Stimulated activated CD4-positive, alpha-beta T cell treated with anti-CD3 and anti-CD28 coated beads, Interleukin-4, amount 100 ng/mL, for 48 hours (primary cell): ENCODE measurements at regions not wholly inside any gene's neighbourhood (a gene's known extent, or its start where the extent isn't known, plus 50 kb on each side); places are given as distances from the start of the nearest gene placed in this dataset.
"Not testable (repeated sequence)": the region's sequence is repeated elsewhere in the genome, so short reads cannot be mapped to it uniquely, and the experiment has no call there.

ENCODE experiments used
- DNase-seq, 2 donors: peaks; one replicate each; pipeline ENCODE4 v3.0.0-alpha.2; 2020; ENCODE audit warnings: low read depth in 2 of 2

DNA sequence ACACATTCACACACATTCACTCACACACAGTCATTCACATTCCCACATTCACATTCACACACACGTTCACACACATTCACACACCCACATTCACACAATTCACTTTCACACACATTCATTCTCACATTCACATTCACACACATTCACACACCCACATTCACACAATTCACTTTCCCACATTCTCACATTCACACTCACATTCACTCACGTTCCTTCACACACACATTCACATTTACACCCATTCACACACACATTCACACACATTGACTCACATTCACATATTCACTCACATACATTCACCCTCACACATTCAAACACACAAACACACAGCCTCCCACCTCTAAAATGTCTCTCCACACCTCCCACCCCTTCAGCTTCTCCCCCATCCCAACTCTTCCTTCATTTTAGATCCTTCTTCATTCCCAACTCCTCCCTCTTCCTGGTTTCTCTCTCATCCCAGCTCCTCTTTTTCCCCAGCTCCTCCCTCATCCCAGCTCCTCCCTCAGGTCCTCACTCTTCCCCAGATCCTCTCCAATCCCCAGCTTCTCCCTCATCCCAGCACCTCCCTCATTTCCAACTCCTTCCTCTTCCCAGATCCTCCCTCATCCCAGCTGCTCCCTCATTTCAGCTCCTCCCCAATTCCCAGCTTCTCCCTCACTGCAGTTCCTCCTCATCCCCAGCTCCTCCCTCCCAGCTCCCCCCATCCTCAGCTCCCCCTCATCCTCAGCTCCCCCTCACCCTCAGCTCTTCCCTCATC, 111.0 kb downstream of the FAM53A start:
- no peak for DNase-seq

DNA sequence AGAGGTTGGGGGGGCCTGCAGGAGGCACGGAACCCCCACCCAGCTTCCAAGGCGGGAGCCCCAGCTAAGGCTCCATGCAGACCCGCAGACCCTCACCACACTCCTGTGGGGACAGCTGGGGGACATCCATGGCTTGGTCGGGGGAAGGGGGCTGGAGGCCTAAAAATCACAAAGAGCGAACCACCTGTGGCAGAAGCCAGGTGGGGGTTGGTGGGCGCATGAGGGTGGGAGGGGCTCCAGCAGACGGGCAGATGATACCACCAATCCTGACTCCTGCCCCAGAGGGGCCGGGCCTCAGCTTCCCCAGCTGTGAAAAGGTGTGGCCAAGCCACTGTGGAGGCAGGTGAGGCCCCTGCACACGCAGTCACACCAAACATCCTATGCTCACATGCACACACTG, 111.6 kb downstream of the FAM53A start:
- no peak for DNase-seq

DNA sequence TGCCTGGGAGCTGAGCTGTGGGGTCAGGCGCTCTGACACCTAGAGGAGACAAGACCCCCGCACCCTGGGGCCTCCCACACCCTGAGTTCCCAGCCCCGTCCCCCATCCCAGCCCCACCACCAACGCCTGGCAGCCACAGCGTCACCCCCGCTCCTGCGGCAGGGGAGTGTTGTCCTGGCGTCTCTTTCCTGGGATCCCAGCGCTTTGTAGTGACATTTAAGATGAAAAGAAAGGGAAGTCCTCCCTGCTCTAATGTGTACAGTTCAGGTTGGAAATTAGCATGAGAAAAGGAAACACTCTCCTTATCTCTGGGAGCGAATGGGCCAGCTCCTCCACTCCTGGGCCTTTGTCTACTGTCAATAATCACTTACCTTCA, 112.1 kb downstream of the FAM53A start:
- DNase-seq, result no peak

DNA sequence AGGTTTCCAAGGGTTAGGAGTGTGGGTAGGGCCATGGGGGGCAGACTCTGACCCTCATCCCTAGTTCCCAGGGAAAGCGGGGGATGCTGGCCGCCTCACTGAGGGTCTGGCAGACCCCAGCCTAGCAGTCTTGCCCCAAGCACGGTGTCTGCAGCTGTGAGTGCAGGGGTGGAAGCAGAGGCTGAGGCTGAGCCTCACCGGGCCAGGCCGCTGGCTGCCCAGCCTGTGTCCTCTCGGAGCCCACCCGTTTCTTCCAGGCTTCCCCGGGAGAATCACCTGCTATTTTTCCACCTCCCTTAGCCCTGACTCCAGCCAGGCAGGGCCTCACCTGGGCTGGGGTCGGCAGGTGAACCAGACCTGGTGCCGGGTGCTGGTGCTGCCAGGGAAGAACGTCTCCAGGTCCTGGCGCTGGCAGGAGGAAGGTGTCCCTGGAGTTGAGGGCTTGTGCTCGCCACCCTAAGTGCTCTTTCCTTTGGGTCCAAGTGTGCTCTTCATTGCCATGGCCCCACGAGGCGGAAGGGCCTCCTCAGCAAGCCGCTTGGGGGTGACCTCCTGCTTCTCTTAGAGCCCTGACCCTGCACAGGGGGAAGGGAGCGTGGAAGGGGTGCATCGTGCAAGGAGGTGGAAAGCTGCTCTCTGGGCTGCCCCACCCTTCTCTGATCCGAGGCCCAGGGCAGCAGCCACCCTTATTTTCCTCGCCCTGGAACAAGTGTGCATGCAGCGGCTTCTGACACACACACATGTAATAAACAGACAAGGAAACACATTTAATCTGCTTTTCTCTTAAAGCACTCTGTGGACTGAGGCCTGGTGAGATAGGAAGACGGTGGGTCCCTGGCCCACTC, 112.7 kb downstream of the FAM53A start:
- no peak for DNase-seq

DNA sequence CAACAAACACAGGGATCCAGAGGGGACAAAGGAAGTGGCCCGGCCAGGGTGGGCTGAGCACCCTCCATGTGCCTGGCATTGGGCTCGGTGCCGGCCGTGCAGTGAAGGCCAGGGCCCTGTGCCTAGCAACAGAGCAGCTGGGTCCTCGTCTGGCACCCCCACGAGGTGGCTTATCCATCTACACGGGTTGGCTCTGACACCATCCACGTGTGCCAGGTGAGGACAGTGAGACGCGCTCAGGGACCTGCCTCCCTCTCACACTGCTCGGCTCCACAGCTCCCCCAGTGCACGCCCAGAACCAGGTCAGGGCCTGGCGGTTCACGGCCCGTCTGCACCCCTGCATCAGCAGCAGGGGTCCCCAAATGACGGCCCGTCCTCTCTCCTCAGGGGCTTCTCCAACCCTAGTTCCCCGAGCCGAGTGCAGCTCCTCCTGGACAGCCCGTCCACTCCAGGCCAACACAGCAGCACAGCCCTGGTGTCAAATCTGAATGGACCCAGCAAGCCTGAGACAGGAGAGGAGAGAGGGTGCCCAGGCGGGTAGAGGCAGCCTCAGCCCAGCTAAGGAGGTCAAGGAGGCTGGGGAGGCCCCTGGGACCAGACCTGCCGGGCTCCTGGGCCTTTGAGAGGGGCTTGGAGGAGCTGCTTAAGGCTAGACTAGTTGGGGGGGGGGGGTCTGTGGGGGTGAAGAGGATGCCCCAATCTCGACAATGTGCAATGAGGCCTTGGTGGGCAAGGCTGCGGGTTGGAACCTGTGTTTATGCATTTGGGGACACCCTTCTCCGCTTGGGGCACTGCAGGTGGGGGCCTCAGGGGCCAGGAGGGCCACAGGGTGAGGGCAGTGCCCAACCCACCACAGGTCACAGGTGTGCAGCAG, 113.6 kb downstream of the FAM53A start:
- no peak for DNase-seq

DNA sequence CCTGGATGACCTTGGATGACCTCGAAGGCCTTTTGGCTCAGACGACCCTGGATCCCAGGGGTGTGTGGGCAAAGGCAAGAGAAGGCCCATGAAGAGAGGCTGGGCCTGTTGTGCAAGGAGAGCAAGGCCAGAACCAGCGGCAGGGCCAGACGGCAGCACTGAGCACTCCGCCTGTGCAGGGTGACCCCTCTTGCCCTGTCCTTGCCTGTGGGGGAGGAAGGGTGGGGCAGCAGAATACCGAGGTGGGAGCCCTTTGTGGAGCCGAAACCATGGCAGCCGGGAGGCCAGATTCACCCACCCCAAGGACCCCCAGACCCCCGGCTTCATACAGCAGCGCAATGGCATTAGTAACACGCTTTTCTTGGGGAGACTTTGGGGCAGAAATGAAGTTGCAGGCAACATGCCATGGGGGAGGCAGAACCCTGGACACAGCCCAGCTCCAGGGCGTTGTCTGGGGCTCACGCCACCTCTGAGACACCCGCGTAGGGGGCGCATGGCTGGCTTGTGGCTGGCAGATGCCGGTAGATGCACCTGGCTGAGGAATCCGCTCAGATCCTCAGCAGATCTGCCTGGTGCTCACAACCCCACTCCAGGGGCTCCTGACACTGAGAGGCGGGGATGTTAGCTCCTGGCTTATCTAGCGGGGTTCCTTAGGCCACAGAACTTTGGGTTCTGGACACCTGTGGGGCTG, 114.5 kb downstream of the FAM53A start:
- no peak for DNase-seq

DNA sequence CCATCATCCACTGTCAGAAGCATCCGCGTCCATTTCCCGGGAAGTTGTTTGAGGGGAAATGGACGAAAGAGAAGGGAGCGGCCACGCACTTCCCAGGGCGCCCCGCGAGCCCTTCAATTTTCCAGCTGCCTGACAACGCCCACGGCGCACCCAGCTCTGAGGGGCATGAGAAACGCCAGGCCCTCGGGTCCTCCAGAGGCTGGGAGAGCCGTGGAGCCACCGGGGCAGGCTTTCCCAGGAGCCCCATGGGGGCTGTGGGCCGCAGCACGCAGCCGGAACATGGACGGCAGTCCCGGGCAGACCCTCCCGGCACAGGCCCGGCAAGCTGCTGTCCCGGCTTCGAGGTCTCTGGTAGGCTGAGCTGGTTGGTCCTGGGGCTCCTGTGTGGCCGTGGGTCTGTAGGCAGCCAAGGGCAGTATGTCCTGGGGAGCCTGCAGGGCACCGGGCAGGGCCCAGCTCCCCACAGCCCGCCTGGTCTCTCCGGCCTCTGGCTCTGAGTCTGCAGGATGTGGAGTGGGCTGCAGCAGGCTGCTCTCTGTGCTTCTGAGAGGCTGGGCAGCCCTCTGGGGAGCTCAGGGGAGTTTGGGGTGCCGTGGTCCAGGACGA, 115.2 kb downstream of the FAM53A start:
- DNase-seq, result no peak

DNA sequence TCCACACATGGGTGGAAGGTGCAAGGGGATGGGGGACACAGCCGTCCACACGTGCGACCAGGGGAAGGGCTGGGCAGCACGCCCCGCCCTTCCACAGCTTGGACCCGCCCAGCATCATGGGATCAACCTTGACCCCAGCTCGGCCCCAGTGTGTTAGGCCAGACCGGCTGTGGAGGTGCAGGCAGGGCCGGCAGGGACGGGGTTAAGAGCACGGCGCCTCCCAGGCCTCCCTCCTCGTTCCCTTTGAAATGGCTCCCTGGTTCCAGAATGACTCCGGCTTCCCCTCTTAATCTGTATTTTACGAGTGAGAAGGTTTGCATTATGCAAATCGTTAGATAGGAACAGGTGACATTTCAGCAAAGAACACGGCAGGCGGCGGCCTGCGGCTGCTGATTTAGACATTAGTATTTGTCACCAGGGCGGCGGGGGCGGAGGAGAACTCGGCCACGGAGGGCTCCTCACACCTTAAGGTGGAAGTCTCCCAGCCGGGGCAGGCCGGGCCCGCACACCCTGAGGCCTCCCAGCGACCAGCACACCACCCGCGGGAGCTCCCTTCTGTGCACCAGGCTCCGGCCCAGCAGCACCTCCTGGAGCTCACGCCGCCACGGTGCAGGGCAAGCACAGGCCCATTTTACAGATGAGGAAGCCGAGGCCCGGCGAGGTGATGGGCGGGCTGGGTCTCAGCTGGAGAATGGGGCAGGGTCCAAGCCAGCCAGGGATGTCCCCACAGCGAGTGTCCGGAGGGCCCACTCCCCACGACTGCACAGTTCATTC, 116.1 kb downstream of the FAM53A start:
- DNase-seq, result no peak

DNA sequence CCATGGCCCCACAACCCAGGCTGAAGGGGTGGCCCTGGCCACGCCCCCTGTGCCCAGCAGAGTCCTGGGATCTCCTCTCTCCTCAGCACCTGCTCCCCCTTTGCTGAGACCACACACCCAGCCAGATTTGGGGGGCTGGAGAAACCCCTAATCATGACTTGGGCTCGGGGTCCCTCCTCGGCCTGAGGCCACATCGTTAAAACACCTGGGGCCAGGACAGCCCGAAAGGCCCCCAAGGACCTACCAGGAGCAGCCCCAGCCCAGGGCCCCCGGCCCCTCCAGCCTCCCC, 116.7 kb downstream of the FAM53A start:
- no peak for DNase-seq

DNA sequence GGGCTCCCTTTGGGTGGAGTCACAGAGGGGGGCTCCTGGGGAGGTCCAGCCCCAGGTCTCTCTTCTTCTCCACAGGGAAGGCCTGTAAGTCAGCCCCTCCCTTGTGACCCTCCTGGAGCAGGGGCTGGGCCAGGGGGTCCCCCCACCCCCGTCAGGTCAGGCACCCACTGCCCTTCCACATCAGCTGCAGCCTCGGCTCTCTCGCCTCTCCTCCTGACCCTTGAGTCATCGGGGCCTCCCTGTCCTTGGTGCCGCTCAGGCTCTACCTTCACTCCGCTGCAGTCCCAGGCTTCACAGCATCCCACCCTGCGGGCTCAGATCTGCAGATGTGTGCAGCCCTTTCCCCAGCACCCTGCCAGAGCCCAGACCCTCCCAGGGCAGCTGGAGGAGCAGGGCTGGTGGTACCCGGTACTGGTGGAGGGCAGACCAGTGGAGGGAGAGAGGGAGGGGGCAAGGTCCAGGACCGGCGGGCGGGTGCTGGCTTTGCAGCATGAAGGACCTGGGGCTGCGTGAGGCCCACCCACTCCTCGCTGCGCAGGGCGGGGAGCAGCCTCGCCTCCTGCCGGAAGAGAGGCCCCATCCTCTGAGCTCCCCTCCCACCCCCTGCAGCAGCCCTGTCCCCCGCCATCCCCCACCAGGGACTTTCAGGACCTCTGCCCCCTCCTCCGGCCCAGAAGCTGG, 117.1 kb downstream of the FAM53A start:
- DNase-seq, result no peak

DNA sequence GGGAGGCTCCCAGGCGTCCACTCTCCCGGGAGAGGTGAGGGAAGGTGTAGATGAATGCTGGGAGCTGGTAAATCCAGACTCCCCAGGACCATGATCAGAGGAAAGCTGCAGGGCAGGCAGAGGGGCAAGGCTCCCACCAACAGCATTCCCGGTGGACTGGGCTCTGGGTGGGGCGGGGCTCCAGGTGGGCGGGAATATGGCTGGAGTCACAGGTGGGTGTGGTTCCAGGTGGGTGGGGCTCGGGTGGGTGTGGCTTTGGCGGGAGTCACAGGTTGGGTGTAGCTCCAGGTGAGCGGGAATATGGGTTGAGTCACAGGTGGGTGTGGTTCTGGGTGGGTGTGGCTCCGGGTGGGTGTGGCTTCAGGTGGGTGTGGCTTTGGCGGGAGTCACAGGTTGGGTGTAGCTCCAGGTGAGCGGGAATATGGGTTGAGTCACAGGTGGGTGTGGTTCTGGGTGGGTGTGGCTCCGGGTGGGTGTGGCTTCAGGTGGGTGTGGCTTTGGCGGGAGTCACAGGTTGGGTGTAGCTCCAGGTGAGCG, 117.7 kb downstream of the FAM53A start:
- not testable (repeated sequence) for DNase-seq

DNA sequence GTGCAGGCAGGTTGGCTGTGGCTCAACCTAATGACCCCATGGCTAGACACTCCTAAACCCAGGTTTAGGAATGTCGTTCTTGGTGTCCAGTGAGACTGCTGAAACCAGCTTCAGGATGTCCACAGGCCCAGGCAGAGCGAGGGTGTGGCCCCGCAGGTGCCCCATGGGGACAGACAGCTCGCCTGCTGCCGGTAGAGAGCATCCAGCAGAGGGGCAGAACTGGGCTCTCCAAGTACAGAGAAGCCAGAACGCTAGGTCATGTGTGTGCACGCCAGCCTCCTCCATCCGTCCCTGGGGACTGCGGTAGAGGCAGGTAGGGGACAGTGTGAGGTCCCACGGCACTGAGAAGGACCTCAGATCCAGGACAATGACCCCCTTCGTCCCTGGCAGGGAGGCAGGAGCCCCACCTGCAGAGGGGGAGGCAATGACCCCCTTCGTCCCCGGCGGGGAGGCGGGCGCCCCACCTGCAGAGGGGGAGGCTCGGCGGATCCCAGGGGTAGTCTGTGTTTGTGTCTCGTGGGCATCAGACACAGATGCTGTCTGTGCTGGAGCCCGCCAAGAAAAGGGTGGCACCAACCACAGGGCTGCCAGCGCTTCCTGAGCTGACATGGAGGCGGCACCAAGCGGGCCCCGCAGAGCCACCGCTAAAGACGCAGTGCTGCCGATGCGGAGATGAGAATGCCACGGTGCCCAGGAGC, 118.4 kb downstream of the FAM53A start:
- no peak for DNase-seq

DNA sequence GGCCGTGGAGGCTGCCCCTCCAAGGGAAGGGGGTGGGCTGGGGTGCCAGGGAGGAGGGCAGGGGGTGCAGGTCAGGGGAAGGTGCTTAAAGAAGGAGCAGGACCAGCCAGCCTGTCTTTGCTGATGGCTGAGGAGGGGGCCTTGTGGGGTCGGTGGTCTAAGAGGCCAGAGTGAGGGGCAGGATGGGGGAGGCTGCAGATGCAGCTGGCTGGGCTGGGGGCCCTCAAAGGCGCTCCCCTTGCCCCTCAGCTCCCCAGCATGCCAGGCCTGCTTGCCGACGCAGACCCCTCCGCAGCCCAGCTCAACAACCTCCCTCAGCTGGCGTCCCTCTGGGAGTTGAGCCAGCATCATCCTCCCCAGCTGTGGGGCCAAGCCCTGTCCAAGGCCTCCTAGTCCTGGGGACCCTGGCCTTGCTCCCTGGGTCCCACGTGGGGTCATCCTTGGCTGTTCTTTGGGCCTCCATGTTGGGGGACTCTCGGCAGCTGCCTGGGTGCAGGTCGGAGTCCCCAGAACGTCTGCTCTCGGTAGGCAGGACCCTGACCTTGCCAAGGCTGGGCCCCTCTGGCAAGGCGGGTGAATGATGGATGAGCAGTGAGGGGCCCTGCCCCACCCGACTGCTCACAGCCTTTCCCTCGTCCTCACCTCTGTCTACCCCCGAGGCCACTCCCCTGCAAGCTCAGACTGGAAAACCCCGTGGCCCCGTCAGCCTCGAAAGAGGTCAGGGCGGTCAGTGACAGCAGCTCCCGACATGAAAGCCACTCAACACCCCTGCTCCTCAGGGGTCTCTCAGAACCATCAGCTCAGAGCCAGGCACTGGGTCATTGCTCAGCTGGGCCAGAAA, 119.4 kb downstream of the FAM53A start:
- no peak for DNase-seq

DNA sequence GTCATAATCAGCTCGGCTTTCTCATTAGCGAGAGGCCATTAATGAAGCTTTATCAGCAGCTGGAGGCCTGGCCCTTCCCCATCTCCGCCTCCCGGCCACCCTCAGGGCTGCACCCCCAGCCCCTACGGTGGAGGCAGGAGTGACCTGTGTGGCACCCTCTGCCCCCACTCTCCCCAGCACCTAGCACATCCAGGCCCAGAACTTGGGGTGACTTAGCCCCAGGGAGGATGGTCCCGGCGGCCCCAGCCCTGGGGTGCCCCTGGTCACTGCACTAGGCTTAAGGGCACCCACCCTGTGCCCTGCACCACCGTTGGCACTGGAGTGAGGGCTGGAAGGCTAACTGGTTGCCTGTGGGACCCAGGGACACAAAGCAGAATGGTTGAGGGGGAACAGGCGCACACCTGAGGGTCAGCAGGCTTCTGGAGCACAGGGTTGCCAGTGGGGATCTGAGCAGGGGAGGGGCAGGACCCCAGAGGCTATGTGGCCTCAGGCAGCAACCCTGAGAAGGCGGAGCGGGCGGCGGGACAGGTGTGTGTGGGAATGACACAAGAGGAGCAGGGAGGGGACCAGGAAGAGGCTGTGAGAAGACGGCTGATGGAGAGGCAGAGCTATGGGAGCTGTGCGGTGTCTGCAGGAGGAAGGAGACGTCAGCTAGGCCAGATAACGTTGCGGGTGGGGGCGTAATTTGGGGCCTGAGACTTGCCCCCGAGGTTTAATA, 120.2 kb downstream of the FAM53A start:
- no peak for DNase-seq

DNA sequence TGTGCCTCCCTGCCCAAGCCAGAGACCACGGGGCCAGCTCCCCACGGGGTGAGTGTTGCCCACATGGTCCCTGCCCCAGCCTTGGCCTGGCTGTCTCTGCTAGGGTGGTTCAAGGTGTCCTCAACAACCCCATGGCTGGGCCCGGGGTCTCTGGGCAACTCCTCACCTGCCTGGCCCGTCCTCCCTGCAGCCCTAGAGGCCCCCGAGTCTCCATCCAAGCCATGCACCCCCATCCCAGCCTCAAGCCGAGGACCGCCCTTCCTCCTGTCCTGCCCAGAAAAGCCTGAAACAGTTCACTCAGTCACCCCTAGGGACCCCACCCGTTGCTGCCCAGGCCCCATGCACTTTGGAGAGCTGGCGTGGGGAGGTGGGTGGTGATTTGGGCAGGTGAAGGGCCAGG, 120.9 kb downstream of the FAM53A start:
- no peak for DNase-seq

DNA sequence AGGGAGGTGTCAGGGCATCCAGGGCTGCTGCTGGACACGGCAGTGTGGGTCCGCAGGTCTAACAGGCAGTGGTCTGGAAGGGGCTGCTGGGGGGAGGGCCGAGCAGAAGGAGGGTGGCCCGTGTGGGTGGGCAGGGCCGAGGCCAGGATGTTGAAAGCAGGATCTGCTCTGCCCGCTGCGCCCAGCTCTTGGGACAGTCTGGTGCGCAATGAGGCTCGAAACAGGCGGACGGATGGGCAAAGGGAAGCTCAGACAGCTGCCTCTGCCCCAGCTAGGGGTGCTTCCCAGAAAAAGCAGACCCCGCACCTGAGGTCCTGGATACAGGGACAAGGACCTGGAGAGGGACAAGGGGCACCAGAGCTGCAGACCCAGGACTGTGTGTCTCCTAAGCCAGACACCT, 121.3 kb downstream of the FAM53A start:
- DNase-seq, result no peak

DNA sequence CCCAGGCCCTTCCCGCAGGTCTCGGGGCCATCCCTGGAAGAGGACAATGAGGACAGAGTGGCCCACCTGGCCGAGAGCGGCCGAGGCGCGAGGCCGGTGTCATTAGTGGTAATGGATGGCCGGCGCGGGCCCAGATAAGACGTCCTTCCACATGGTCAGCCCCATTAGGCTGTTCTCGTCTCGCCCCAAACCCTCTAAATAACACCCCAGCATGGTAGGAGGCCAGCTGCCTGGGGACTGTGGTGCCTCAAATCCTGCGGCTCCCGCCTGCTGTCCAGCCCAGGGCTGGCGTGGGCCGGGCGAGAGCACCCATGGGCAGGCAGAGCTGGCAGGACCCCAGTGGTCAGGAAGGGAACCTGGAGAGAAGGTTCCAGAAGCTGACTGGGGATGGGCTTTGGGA, 121.7 kb downstream of the FAM53A start:
- DNase-seq, result no peak
